Endometrium (tissue), 2 donors: ENCODE measurements at regions not wholly inside any gene's neighbourhood (a gene's known extent, or its start where the extent isn't known, plus 50 kb on each side); places are given as distances from the start of the nearest gene placed in this dataset.

Experiments
- FAIRE-seq: peaks from 2 replicates; lab custom pipeline; 2012; peaks lifted over from hg19 to GRCh38; lab: Jason Lieb, UNC
- donor health status: control.
- donor health status: control.

GRCh38 chr12:115457798-115458197, 773.8 kb upstream of the TBX3 start:
- FAIRE-seq: no peak

DNA sequence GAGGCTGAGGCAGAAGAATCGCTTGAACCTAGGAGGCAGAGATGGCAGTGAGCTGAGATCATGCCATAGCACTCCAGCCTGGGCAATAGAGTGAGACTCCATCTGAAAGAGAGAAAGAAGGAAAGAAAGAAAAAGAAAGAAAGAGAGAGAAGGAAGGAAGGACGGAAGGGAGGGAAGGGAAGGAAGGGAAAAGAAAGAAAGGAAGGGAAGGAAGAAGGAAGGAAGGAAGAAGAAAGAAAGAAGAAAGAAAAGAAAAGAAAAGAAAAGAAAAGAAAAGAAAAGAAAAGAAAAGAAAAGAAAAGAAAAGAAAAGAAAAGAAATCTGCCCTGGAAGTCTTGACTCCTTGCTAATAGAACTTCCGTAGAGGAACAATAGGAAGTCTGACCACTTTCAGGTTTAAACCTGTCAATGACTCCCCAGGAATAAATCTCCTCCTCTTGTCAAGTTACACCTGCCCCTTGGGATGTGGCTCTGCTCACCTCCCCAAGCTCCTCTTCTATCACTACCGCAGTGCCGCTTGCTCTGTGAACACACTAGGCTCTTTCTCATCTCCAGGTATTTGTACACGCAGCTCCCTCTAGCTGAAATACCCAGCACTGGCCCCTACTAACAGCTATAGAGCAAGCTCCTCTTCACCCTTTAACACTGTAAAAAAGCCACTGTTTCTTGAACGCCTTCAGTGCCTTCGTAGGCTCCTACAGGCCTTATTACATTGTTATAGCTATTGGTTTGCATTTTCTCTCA, 773.1 kb upstream of the TBX3 start:
- FAIRE-seq: no peak

DNA sequence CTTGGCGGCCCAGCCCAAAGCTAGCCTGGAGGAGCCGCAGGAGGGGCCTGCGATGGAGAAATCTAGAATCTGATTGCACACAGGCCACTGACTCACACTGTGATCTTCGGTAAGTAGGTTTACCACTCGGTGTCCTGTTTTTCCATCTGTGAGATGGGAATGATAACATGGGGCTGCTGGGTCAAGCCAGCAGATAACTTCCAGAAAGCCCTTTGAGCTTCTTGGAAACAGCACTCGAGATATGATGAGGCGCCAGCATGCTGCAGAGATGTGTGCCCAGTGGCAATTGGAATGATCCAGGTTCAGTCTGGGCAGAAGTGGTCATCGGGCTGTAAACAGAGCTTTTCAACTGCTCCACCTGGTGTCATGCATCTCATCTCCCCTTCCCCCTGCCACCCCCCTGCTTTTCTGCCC, 771.3 kb upstream of the TBX3 start:
- no peak for FAIRE-seq

- no peak for FAIRE-seq
These were observed 768.8 kb upstream of the TBX3 start for GRCh38 chr12:115452751-115453281.

DNA sequence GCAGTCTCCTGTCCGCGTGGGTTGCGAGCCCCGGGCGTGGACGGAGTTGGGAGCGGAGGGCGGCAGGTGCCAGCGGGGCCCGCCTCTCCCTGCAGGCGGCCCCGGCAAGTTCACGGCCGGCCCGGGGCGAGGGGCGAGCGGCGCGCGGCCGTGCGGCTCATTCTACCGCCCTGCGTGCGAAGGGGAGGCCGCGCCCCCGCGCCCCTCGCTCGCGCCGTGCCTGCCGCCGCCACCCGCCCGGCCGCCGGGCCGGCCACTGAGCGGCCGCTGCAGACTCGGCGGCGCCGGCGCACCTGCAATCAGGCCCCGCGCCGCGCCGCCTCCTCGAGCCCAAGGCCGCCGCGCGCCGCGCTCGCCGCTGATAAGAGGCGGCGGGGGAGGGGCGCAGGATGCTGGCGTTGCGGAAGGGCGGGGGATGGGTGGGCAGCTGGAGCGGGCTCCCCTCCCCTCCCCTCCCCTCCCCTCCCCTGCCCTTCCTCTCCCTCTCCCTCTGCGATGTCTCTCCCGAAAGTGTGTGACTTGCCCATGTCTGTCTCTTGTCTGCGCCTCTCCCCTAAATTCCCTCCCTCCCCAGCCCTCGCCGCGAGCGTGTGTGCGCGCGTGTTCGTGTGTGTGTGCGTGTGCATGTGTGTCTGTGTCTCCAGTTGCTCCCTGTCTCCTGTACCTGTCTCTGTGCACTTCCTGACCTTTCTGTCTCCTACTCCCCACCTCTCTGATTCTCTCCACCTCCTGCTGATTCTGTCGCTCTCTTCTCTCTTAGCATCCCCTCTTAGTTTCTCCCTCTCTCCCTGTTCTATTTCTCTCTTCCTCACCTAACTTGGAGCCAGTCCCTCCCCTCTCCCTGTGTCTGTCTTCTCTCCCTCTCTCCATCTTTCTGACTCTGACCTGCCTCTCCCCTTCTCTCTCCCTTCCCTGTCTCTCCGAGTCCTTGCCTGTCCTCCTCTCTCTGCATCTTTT, 768.1 kb upstream of the TBX3 start:
- FAIRE-seq: no peak

DNA sequence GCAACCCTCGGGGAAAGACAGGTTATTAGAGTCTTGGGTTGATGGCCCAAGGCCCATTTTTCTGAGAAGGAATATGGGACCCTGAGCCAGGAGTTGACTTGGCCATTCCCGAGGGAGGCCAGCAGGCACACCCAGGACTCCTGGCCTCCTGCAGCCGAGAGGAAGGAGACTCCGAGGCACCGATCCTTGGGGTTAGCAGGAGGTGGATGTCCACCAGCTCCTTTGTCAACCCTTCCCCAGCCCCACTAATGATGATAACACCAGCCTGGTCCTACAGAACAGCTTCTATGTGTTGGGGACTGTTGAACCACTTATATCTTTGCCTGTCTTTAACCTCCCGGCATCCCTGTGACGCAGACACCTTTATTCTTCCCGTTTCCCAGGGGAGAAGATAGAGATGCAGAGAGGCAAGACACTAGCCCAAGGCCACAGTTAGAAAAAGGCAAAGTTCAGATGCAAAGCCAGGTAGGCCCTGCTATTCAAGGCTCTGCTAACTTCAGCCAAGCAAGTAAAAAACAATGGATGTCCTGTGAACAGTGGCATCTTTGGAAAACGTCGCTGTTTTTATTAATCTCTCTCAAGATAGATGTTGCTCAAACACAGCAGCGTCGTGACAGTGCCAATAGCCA, 767.3 kb upstream of the TBX3 start:
- no peak for FAIRE-seq

DNA sequence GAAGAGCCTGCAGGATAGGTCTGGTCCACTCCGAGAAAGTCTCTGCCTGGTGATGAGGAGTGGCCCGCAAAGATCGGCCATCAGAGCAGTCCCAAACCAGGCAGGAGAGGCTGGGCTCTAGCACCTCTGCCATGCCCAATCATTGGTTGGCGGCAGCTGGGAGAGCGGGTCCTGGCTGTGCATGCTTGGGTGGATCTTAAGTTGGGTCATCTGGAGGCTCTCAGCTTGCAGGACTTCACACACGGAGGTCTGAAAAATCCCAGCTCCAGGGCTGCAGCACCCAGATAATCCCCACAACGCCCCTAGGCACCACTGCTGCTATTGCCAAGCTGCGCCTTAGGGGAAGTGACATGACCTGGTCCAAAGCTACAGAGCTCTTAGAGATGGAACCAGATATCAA, 766.7 kb upstream of the TBX3 start:
- no peak for FAIRE-seq

- no peak for FAIRE-seq
These were observed 766.0 kb upstream of the TBX3 start for GRCh38 chr12:115450017-115450416.

GRCh38 chr12:115449526-115449925, 765.6 kb upstream of the TBX3 start:
- FAIRE-seq: no peak

DNA sequence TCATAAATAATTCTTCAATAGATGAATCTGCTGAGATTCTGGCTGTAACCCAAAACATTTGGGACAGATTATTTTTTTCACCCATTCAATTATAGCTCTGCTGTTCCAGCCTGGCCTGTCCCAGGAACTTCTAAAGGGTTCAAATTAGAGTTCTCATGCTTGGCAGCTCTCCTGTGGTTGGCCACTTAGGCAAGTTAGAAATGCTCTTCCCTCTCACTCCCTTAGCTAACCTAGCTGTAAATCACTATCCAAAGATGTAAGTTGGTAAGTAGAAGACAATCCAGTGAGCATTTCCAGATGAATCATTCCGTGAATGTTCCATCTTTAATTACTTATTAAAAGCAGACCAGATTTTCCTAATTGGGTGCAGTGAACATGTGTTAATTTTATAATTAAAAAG, 760.4 kb upstream of the TBX3 start:
- no peak for FAIRE-seq

DNA sequence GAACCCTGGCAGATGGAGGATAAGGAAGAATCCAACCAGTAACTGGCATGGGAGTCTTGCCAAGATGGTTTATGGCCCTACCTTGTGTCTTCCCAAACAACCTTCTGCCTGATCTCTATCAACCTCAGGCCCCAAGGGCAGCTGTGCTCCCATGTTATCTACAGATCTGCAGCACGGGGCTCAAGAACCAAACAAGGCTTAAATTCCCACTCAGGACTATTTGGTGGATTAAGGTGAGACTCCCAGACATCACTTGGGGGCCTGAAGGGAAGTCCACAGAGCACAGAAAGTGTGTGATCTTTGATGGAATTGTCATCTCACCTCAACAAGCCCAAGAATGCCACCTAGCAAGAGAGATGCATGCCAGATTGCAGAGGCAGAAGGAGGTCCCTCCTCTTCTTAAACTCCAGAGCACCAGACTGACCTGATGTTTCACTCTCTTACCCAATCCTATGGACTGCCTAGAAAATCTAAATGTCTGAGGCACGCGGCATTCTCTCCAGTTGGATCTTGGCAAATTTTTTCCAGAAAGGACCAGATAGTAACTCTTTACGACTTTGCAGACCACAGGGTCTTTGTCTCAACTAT, 759.5 kb upstream of the TBX3 start:
- no peak for FAIRE-seq

GRCh38 chr12:115440438-115440837, 756.5 kb upstream of the TBX3 start:
- no peak for FAIRE-seq

GRCh38 chr12:115439008-115439601, 755.1 kb upstream of the TBX3 start:
- no peak for FAIRE-seq

- FAIRE-seq: no peak
These were observed 754.3 kb upstream of the TBX3 start for GRCh38 chr12:115438314-115438713.

- FAIRE-seq: no peak
These were observed 753.1 kb upstream of the TBX3 start for GRCh38 chr12:115437061-115437567.

GRCh38 chr12:115433014-115433634, 749.1 kb upstream of the TBX3 start:
- no peak for FAIRE-seq

DNA sequence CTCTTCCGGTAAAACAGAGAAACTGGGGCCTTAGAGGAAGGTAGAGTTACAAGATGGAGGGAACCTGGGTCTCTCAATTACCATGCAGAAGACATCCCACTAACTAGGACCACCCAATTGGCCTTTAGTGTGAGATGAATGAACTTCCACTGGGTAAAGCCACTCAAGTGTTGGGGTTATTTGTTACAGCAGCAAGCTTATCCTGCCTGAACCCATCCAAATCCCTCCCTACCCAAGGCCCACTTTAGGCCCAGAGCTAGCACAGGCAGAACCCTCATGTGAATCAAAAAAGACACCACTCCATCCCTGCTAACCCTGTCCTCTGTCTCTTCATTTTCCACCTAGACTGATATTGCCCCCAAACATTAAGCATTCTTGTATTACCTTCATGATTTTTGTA, 746.7 kb upstream of the TBX3 start:
- no peak for FAIRE-seq

DNA sequence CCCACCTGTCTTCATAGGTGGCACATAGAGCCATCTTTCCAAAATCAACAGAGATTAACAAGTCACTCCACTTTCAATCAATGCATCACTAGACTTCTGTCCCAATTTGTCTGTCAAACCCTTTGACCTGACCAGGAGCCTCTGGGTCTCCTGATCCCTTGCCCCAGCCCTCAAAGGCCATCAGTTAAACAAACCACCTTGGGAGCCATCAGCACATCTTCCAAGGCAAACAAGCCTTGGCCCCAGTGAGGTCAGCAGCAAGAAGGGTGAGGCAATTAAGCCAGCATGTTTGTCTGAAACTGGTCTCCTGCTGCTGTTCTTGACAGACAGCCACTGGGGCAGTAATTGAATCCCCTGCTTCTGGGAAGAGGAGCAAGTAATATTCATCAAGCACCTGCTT, 742.8 kb upstream of the TBX3 start:
- FAIRE-seq: no peak

DNA sequence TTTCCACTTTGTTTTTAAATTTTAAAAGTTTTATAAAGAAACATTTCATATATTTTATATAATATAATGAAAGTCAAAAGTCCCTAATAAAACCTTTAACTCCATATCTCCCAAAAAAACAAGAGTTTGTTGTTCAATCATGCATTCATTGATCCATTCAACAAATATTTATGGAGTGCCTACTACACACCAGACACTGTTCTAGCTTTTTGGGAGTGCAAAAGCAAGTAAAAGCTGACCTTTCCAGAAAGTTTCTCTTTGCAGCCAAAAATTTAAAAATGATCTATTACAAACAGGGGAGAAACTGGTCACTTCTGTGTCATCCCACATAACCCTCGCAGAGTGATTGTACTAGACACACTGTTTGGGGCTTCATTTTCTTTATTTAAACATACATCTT, 740.0 kb upstream of the TBX3 start:
- no peak for FAIRE-seq

DNA sequence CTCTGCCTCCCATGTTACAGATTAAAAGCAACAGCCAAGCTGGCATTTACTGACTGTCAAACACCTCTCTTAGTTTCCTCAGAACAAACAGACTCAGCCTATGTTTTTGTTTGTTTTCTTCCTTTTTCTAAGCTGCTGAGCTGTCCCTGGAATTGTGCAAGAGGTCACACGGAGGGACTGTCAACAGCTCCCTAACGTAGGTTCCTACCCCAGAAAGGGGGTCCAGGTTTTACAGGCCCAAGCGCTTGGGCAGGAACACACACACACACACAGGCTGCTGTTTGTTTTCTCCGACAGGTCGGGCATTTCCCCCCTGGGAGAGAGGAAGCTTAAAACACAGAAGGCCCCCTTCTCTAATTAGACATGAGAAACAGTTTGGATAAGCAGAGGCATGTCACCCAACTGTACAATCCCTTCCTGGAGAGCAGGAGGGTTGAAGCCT, 739.6 kb upstream of the TBX3 start:
- no peak for FAIRE-seq
